ENCODE measurements at regions not wholly inside any gene's neighbourhood (a gene's known extent, or its start where the extent isn't known, plus 50 kb on each side); places are given as distances from the start of the nearest gene placed in this dataset.

DNA sequence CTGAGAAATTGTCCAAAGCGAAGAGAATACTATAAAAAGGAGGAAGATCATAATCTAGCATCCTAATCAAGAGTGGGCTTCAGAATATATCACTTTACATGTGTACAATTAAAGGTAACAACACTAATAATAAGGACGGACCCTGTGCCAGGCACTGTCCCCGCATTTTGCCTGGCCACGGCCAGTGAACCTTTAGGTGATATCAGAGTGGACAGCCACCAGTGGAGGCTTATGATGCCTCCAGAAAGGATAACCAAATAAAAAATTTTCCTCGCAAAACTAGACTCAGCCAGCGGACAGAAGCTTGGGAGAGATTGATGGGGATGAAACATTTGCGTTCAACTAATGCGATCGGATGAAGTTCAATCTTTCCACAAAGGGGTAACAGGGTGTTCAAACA, 436.4 kb downstream of the NPHP4 start:
- WGBS: 64% methylated on average over 9 of the region's 9 CpGs
- TF ChIP-seq, protein P1, sequence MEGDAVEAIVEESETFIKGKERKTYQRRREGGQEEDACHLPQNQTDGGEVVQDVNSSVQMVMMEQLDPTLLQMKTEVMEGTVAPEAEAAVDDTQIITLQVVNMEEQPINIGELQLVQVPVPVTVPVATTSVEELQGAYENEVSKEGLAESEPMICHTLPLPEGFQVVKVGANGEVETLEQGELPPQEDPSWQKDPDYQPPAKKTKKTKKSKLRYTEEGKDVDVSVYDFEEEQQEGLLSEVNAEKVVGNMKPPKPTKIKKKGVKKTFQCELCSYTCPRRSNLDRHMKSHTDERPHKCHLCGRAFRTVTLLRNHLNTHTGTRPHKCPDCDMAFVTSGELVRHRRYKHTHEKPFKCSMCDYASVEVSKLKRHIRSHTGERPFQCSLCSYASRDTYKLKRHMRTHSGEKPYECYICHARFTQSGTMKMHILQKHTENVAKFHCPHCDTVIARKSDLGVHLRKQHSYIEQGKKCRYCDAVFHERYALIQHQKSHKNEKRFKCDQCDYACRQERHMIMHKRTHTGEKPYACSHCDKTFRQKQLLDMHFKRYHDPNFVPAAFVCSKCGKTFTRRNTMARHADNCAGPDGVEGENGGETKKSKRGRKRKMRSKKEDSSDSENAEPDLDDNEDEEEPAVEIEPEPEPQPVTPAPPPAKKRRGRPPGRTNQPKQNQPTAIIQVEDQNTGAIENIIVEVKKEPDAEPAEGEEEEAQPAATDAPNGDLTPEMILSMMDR (IDR thresholded peaks at IDR 0.05): no peak
- TF ChIP-seq POLR2AphosphoS5 (IDR thresholded peaks at IDR 0.05): no peak
- TF ChIP-seq POLR2A (IDR thresholded peaks at IDR 0.05): no peak
- no peak overlapping the region for H3K4me3 ChIP-seq
- no peak for DNase-seq (ENCODE audit: low spot score)
- no peaks in the 10 kb centered on the region for H3K27me3 ChIP-seq (replicated peaks; ENCODE audit: insufficient read depth)
- no peaks in the 10 kb centered on the region for H3K36me3 ChIP-seq
- no peaks in the 10 kb centered on the region for H3K4me1 ChIP-seq (replicated peaks)
- H3K9me3 ChIP-seq: no peaks in the 10 kb centered on the region
- intact Hi-C loops (cut with DNase I): no loop called here
- no peak overlapping the region for H3K27ac ChIP-seq

- H3K4me1 ChIP-seq (replicated peaks): no peaks in the 10 kb centered on the region
- H3K36me3 ChIP-seq: no peaks in the 10 kb centered on the region
- intact Hi-C loops (cut with DNase I): no loop called here
- 94% methylated on average over 5 of the region's 5 CpGs for WGBS
- no peak overlapping the region for H3K4me3 ChIP-seq
- H3K9me3 ChIP-seq: no peaks in the 10 kb centered on the region
- TF ChIP-seq POLR2A (IDR thresholded peaks at IDR 0.05) (no peak), POLR2AphosphoS5 (IDR thresholded peaks at IDR 0.05) (no peak)
- TF ChIP-seq, protein P1 (IDR thresholded peaks at IDR 0.05): no peak
- no peaks in the 10 kb centered on the region for H3K27me3 ChIP-seq (replicated peaks; ENCODE audit: insufficient read depth)
- no peak overlapping the region for H3K27ac ChIP-seq
- no peak for DNase-seq (ENCODE audit: low spot score)
Observed at GRCh38 chr1:5554784-5555183, 437.4 kb downstream of the NPHP4 start.

DNA sequence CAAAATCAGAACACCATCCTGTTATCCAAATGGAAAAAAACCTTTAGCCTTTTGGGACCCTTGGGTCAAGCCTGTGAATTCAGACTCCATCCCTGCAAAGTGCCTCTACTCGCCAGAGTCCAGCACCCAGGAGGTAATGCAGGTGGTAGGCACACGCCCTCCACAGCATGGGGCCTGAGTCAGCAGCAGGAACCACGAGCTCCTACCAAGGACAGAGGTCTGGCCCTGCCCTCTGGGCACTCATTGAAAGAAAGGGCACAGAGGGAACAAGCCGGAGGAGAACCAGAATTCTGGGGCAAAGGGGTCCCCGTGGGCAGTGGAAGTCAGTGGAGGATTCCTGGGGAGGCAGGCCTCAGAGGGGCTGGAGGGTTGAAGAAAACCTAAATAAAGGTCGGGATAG, 438.1 kb downstream of the NPHP4 start:
- Histone ChIP-seq H3K27ac (no peak overlapping the region), H3K27me3 (replicated peaks; ENCODE audit: insufficient read depth) (no peaks in the 10 kb centered on the region), H3K4me3 (no peak overlapping the region), H3K36me3 (no peaks in the 10 kb centered on the region), H3K4me1 (replicated peaks) (no peaks in the 10 kb centered on the region), H3K9me3 (no peaks in the 10 kb centered on the region)
- intact Hi-C loops (cut with DNase I): no loop called here
- TF ChIP-seq, protein P1 (IDR thresholded peaks at IDR 0.05): no peak
- TF ChIP-seq POLR2AphosphoS5 (IDR thresholded peaks at IDR 0.05) (no peak), POLR2A (IDR thresholded peaks at IDR 0.05) (no peak)
- WGBS: 82% methylated on average over 6 of the region's 6 CpGs
- no peak for DNase-seq (ENCODE audit: low spot score)

GRCh38 chr1:5552787-5553484, 439.3 kb downstream of the NPHP4 start:
- no peak overlapping the region for H3K4me3 ChIP-seq
- 62% methylated on average over 3 of the region's 3 CpGs for WGBS

More at GRCh38 chr1:5552787-5553484, 439.3 kb downstream of the NPHP4 start:
- TF ChIP-seq, protein P1 (IDR thresholded peaks at IDR 0.05): no peak
- TF ChIP-seq POLR2A (IDR thresholded peaks at IDR 0.05): no peak
- no peak for TF ChIP-seq POLR2AphosphoS5 (IDR thresholded peaks at IDR 0.05)
- no peaks in the 10 kb centered on the region for H3K36me3 ChIP-seq
- no peaks in the 10 kb centered on the region for H3K4me1 ChIP-seq (replicated peaks)
- no peaks in the 10 kb centered on the region for H3K9me3 ChIP-seq
- no peak overlapping the region for H3K27ac ChIP-seq
- DNase-seq (ENCODE audit: low spot score): no peak
- H3K27me3 ChIP-seq (replicated peaks; ENCODE audit: insufficient read depth): no peaks in the 10 kb centered on the region
- intact Hi-C loops (cut with DNase I): no loop called here

Data from prostate gland (tissue), 2 donors.